Common myeloid progenitor, CD34-positive (primary cell): ENCODE measurements at regions not wholly inside any gene's neighbourhood (a gene's known extent, or its start where the extent isn't known, plus 50 kb on each side); places are given as distances from the start of the nearest gene placed in this dataset.
A peak's percentile ranks its signal among the peaks of the same experiment; 100 is the strongest.

Experiments used
- CTCF ChIA-PET: fragments of 350-600 bp; sonication (Branson Sonifier 250); formaldehyde crosslinking; loops from one replicate; lab custom pipeline; 2021; ENCODE audit warnings: antibody characterized with exemption; lab: Charles Lee
- POLR2A ChIA-PET: fragments of 350-600 bp; sonication (Branson Sonifier 250); formaldehyde crosslinking; loops from one replicate; lab custom pipeline; 2021; ENCODE audit warnings: antibody characterized with exemption; lab: Charles Lee
- DNase-seq, 3 donors: peaks; one replicate each; pipeline versions ENCODE4 v3.0.0 to v3.0.0-alpha.2; 2013
- H3K27ac ChIP-seq, 2 experiments: 1 replicate in 1 of 2; 2 replicates in 1 of 2; pipeline ENCODE4 v1.7.0; 2013; ENCODE audit warnings: inconsistent platforms in 2 of 2, low read length in 2 of 2, mild to moderate bottlenecking in 2 of 2, low read depth in 1 of 2, moderate library complexity in 1 of 2; ENCODE audit not compliant: severe bottlenecking in 2 of 2, insufficient read depth in 1 of 2, poor library complexity in 1 of 2
- H3K27me3 ChIP-seq, 5 experiments: replicated peaks in 2 of 5; 1 replicate in 3 of 5; 2 replicates in 2 of 5; pipeline versions ENCODE4 v1.6.1 to v1.7.0; 2013; ENCODE audit warnings: low read length in 4 of 5, mild to moderate bottlenecking in 2 of 5, moderate library complexity in 2 of 5, inconsistent platforms in 1 of 5; ENCODE audit not compliant: insufficient read depth in 5 of 5, control insufficient read depth in 4 of 5
- H3K36me3 ChIP-seq, 4 experiments: 1 replicate in 2 of 4; 2 replicates in 2 of 4; pipeline versions ENCODE4 v1.6.1 to v1.7.0; 2013; ENCODE audit warnings: low read length in 3 of 4, control low read depth in 1 of 4, mild to moderate bottlenecking in 1 of 4; ENCODE audit not compliant: control insufficient read depth in 4 of 4, insufficient read depth in 4 of 4
- H3K4me1 ChIP-seq, 4 experiments: 1 replicate in 3 of 4; 2 replicates in 1 of 4; pipeline versions ENCODE4 v1.6.1 to v1.7.1; 2013; ENCODE audit warnings: low read length in 3 of 4, mild to moderate bottlenecking in 3 of 4, control low read depth in 1 of 4, inconsistent platforms in 1 of 4, moderate library complexity in 1 of 4; ENCODE audit not compliant: control insufficient read depth in 4 of 4, insufficient read depth in 4 of 4; ENCODE audit errors: control extremely low read depth in 1 of 4
- H3K4me3 ChIP-seq, 7 experiments: 1 replicate in 4 of 7; 2 replicates in 3 of 7; pipeline versions ENCODE4 v1.5.1 to v1.7.0; 2013; ENCODE audit warnings: mild to moderate bottlenecking in 7 of 7, low read length in 6 of 7, moderate library complexity in 6 of 7, inconsistent platforms in 2 of 7, low read depth in 2 of 7, control low read depth in 1 of 7; ENCODE audit not compliant: insufficient read depth in 4 of 7, control insufficient read depth in 1 of 7; ENCODE audit errors: extremely low read depth in 1 of 7
- H3K9me3 ChIP-seq, 5 experiments: 1 replicate in 4 of 5; 2 replicates in 1 of 5; pipeline versions ENCODE4 v1.6.1 to v1.7.1; 2013; ENCODE audit warnings: low read length in 4 of 5, mild to moderate bottlenecking in 2 of 5, inconsistent platforms in 1 of 5, low read depth in 1 of 5, moderate library complexity in 1 of 5; ENCODE audit not compliant: control insufficient read depth in 4 of 5, insufficient read depth in 2 of 5; ENCODE audit errors: control extremely low read depth in 1 of 5
- WGBS: methylation state at CpG from one replicate; pipeline ENCODE4 v1.1.5; 2013; ENCODE audit not compliant: insufficient coverage; 5-methylcytosine and 5-hydroxymethylcytosine counted together

- no peaks in the 10 kb centered on the region for H3K4me1 ChIP-seq
- no peaks in the 10 kb centered on the region for H3K27me3 ChIP-seq
- peaks cover 0 to 3% (median 0%) of the 10 kb centered on the region in 5 experiments for H3K9me3 ChIP-seq
- no peak overlapping the region for H3K27ac ChIP-seq
- CTCF ChIA-PET: interaction anchor here (1.7 kb wide), 1 partner anchor 12 kb away, joined by 5 read pairs; no protein-coding TSS in a partner anchor
- POLR2A ChIA-PET: no interaction called here
- no peaks in the 10 kb centered on the region for H3K36me3 ChIP-seq
- H3K4me3 ChIP-seq: no peak overlapping the region
- DNase-seq: peak; percentile 61 to 79 (median 73)
Measured at GRCh38 chr3:174397848-174398247, 461.3 kb upstream of the NAALADL2 start.

GRCh38 chr3:174398761-174399160 lies 460.4 kb upstream of the NAALADL2 start:
- Histone ChIP-seq H3K27ac (no peak overlapping the region), H3K27me3 (no peaks in the 10 kb centered on the region), H3K36me3 (no peaks in the 10 kb centered on the region), H3K4me3 (no peak overlapping the region), H3K9me3 (peaks cover 0 to 3% (median 0%) of the 10 kb centered on the region in 5 experiments), H3K4me1 (no peaks in the 10 kb centered on the region)
- WGBS: 100% methylated on average over 1 of the region's 1 CpG
- ChIA-PET CTCF (interaction anchor here (1.7 kb wide), 1 partner anchor 11 kb away, joined by 5 read pairs; no protein-coding TSS in a partner anchor), POLR2A (interaction anchor here (0.7 kb wide), 1 partner anchor 1377 kb away, joined by 4 read pairs; no protein-coding TSS in a partner anchor)
- no peak for DNase-seq

GRCh38 chr3:174403831-174404230 lies 455.3 kb upstream of the NAALADL2 start:
- CTCF ChIA-PET: no interaction called here
- Histone ChIP-seq H3K27ac (no peak overlapping the region), H3K4me1 (no peaks in the 10 kb centered on the region), H3K4me3 (no peak overlapping the region), H3K9me3 (peaks cover 0 to 3% (median 0%) of the 10 kb centered on the region in 5 experiments), H3K36me3 (no peaks in the 10 kb centered on the region), H3K27me3 (no peaks in the 10 kb centered on the region)
- POLR2A ChIA-PET: no interaction called here
- no peak for DNase-seq

GRCh38 chr3:174408310-174408709 lies 450.8 kb upstream of the NAALADL2 start:
- POLR2A ChIA-PET: no interaction called here
- 82% methylated on average over 13 of the region's 14 CpGs for WGBS
- Histone ChIP-seq H3K4me3 (no peak overlapping the region), H3K4me1 (no peaks in the 10 kb centered on the region), H3K9me3 (no peaks in the 10 kb centered on the region), H3K27me3 (no peaks in the 10 kb centered on the region), H3K27ac (no peak overlapping the region), H3K36me3 (no peaks in the 10 kb centered on the region)
- CTCF ChIA-PET: no interaction called here
- no peak for DNase-seq

- ChIA-PET CTCF (interaction anchor here (0.6 kb wide), 1 partner anchor 1096 kb away, joined by 3 read pairs; no protein-coding TSS in a partner anchor), POLR2A (no interaction called here)
- Histone ChIP-seq H3K36me3 (no peaks in the 10 kb centered on the region), H3K27ac (no peak overlapping the region), H3K4me3 (no peak overlapping the region), H3K4me1 (no peaks in the 10 kb centered on the region), H3K27me3 (no peaks in the 10 kb centered on the region), H3K9me3 (no peaks in the 10 kb centered on the region)
- DNase-seq: no peak
- 100% methylated on average over 2 of the region's 3 CpGs for whole genome bisulfite sequencing
Measured at GRCh38 chr3:174409086-174409743, 449.9 kb upstream of the NAALADL2 start.

- Histone ChIP-seq H3K4me3 (no peak overlapping the region), H3K9me3 (no peaks in the 10 kb centered on the region), H3K27ac (no peak overlapping the region), H3K27me3 (no peaks in the 10 kb centered on the region), H3K4me1 (no peaks in the 10 kb centered on the region), H3K36me3 (no peaks in the 10 kb centered on the region)
- WGBS: 0% methylated on average over 1 of the region's 2 CpGs
- CTCF ChIA-PET: no interaction called here
- POLR2A ChIA-PET: no interaction called here
- no peak for DNase-seq
Measured at GRCh38 chr3:174413062-174413912, 445.8 kb upstream of the NAALADL2 start.

- no peak for DNase-seq
- Histone ChIP-seq H3K9me3 (no peaks in the 10 kb centered on the region), H3K36me3 (no peaks in the 10 kb centered on the region), H3K27me3 (no peaks in the 10 kb centered on the region), H3K4me3 (no peak overlapping the region), H3K27ac (no peak overlapping the region), H3K4me1 (no peaks in the 10 kb centered on the region)
- POLR2A ChIA-PET: no interaction called here
- no CpG with 5 or more reads among the region's 1 CpG for WGBS
- CTCF ChIA-PET: no interaction called here
Measured at GRCh38 chr3:174414902-174415301, 444.2 kb upstream of the NAALADL2 start.
